ENCODE measurements at regions not wholly inside any gene's neighbourhood (a gene's known extent, or its start where the extent isn't known, plus 50 kb on each side); places are given as distances from the start of the nearest gene placed in this dataset.

- DNase-seq (ENCODE audit: low read depth in 3 of 3), result no peak
These were observed 927.5 kb downstream of the DTWD2 start for GRCh38 chr5:118060833-118061232.

- DNase-seq (ENCODE audit: low read depth in 3 of 3), result no peak
These were observed 935.8 kb downstream of the DTWD2 start for GRCh38 chr5:118052503-118052902.

GRCh38 chr5:118044169-118044568 is 944.2 kb downstream of the DTWD2 start:
- no peak for DNase-seq (ENCODE audit: low read depth in 3 of 3)

GRCh38 chr5:118043531-118043930 is 944.8 kb downstream of the DTWD2 start:
- DNase-seq (ENCODE audit: low read depth in 3 of 3), result no peak

GRCh38 chr5:118042076-118042475 is 946.3 kb downstream of the DTWD2 start:
- no peak for DNase-seq (ENCODE audit: low read depth in 3 of 3)

GRCh38 chr5:118040496-118040895 is 947.9 kb downstream of the DTWD2 start:
- DNase-seq (ENCODE audit: low read depth in 3 of 3), result no peak

GRCh38 chr5:118033686-118034338 is 954.5 kb downstream of the DTWD2 start:
- DNase-seq (ENCODE audit: low read depth in 3 of 3), result no peak

- no peak for DNase-seq (ENCODE audit: low read depth in 3 of 3)
These were observed 958.5 kb downstream of the DTWD2 start for GRCh38 chr5:118029807-118030206.

- DNase-seq (ENCODE audit: low read depth in 3 of 3), result no peak
These were observed 966.3 kb downstream of the DTWD2 start for GRCh38 chr5:118022062-118022461.

- no peak for DNase-seq (ENCODE audit: low read depth in 3 of 3)
These were observed 970.8 kb downstream of the DTWD2 start for GRCh38 chr5:118017536-118017935.

- no peak for DNase-seq (ENCODE audit: low read depth in 3 of 3)
These were observed 972.0 kb downstream of the DTWD2 start for GRCh38 chr5:118016396-118016795.

GRCh38 chr5:118015511-118015910 is 972.8 kb downstream of the DTWD2 start:
- DNase-seq (ENCODE audit: low read depth in 3 of 3), result no peak

GRCh38 chr5:118009741-118010297 is 978.5 kb downstream of the DTWD2 start:
- no peak for DNase-seq (ENCODE audit: low read depth in 3 of 3)

- no peak for DNase-seq (ENCODE audit: low read depth in 3 of 3)
These were observed 979.6 kb downstream of the DTWD2 start for GRCh38 chr5:118008779-118009178.

GRCh38 chr5:118007262-118007661 is 981.1 kb downstream of the DTWD2 start:
- no peak for DNase-seq (ENCODE audit: low read depth in 3 of 3)

- no peak for DNase-seq (ENCODE audit: low read depth in 3 of 3)
These were observed 982.1 kb downstream of the DTWD2 start for GRCh38 chr5:118006219-118006618.

GRCh38 chr5:117999939-118000549 is 988.3 kb downstream of the DTWD2 start:
- no peak for DNase-seq (ENCODE audit: low read depth in 3 of 3)

- DNase-seq (ENCODE audit: low read depth in 3 of 3), result no peak
These were observed 1005.7 kb downstream of the DTWD2 start for GRCh38 chr5:117982691-117983090.

- DNase-seq (ENCODE audit: low read depth in 3 of 3), result no peak
These were observed 1014.6 kb downstream of the DTWD2 start for GRCh38 chr5:117973785-117974184.

GRCh38 chr5:117955831-117956230 is 1032.5 kb downstream of the DTWD2 start:
- DNase-seq (ENCODE audit: low read depth in 3 of 3), result no peak

GRCh38 chr5:117954331-117954730 is 1034.0 kb downstream of the DTWD2 start:
- no peak for DNase-seq (ENCODE audit: low read depth in 3 of 3)

- no peak for DNase-seq (ENCODE audit: low read depth in 3 of 3)
These were observed 1035.1 kb downstream of the DTWD2 start for GRCh38 chr5:117953272-117953671.

GRCh38 chr5:117947836-117948235 is 1040.5 kb downstream of the DTWD2 start:
- DNase-seq (ENCODE audit: low read depth in 3 of 3), result no peak

Measured in stimulated activated CD4-positive, alpha-beta T cell treated with anti-CD3 and anti-CD28 coated beads, TNF-alpha, amount 100 ng/mL, for 48 hours (primary cell).